GM19238 (cell line): ENCODE measurements at regions not wholly inside any gene's neighbourhood (a gene's known extent, or its start where the extent isn't known, plus 50 kb on each side); places are given as distances from the start of the nearest gene placed in this dataset.
"Not testable (repeated sequence)": the region's sequence is repeated elsewhere in the genome, so short reads cannot be mapped to it uniquely, and the experiment has no call there.

ENCODE experiments used
- DNase-seq: peaks from one replicate; pipeline ENCODE4 v3.0.0; 2011; ENCODE audit warnings: low spot score; ENCODE audit not compliant: insufficient read length

GRCh38 chr5:91668261-91668660 lies 285.1 kb upstream of the ARRDC3 start:
- no peak for DNase-seq

DNA sequence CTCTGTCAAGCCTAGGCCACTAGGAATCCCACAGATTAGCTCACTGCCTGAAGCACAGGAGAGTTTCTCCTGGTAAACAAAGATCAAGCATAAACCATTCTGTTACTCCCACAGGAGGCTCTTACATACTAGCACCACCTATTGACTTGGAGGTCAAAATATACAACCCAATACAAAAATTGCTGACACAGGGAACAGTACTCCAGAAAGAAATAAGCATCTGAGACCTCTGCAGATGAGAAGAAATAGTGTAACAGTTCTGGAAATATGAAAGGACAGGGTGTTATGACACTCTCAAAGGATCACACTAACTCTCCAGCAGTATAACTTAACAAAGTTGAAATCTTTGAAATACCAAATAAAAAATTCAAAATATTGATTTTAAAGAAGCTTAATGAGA lies 269.6 kb upstream of the ARRDC3 start:
- DNase-seq: no peak

- no peak for DNase-seq
Observed at GRCh38 chr5:91651704-91652103, 268.6 kb upstream of the ARRDC3 start.

- no peak for DNase-seq
Observed at GRCh38 chr5:91645347-91645746, 262.2 kb upstream of the ARRDC3 start.

- DNase-seq: no peak
Observed at GRCh38 chr5:91643797-91644196, 260.7 kb upstream of the ARRDC3 start.

GRCh38 chr5:91642581-91642980 lies 259.5 kb upstream of the ARRDC3 start:
- DNase-seq: no peak

- no peak for DNase-seq
Observed at GRCh38 chr5:91641730-91642350, 258.7 kb upstream of the ARRDC3 start.

DNA sequence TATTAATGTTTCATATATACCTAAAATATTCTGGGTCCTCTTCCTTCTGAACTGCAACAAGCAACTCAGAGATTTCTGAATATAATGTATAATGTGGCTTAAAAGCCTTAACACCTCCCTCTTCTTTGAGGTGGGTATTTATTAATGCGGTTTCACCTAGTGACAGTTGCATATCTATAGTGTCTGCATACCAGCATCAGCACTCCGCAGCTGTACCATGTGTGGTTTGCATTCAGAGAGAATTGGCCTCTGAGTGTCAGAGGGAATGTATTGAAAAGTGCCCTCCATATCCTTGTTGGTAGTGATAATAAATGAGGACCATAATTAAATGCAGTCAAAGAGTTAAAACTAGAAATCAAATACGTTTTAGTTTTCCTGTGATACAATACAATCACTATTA lies 256.6 kb upstream of the ARRDC3 start:
- DNase-seq: no peak

- DNase-seq: no peak
Observed at GRCh38 chr5:91638010-91638409, 254.9 kb upstream of the ARRDC3 start.

- DNase-seq: no peak
Observed at GRCh38 chr5:91635950-91636734, 253.0 kb upstream of the ARRDC3 start.

DNA sequence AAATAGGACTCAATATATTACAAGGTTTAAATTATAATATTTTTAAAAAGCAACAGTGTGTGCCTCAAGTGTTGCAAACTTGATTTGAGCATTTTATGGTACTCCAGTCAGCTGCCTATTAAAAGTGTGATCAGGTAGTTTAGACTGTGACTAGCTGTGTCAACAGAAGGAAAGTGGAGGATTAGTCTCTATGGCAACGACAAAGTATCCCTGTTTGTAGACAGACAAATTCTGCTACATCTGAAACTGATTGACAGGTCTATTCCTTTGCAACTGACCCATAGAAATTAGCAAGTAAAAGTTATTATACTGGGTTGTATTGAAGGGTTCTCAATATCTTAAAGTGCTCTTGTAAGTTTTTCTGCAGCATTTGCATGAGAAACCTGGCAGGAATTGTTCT lies 249.8 kb upstream of the ARRDC3 start:
- no peak for DNase-seq

GRCh38 chr5:91611746-91612145 lies 228.6 kb upstream of the ARRDC3 start:
- DNase-seq: no peak

- no peak for DNase-seq
Observed at GRCh38 chr5:91607675-91608074, 224.6 kb upstream of the ARRDC3 start.

GRCh38 chr5:91599863-91600262 lies 216.7 kb upstream of the ARRDC3 start:
- DNase-seq: no peak

DNA sequence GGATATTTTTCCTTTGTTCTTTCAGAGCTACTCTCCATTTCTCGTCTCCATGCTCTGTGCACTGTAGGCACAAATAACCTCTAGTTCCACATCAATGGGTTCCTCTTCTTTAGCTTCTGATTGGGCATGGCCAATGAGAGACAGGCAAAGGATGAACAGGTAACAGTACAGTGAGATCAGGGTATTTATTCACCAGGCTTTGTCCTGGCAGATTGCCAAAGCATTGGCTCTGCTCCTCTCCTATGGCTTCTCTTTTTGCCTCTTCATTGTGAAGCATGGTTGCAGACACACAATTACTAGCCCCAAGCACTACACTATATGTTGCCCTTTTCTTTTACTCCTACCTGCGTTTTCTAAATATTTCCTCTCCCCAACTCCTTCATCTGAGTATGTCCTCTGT lies 215.1 kb upstream of the ARRDC3 start:
- no peak for DNase-seq

DNA sequence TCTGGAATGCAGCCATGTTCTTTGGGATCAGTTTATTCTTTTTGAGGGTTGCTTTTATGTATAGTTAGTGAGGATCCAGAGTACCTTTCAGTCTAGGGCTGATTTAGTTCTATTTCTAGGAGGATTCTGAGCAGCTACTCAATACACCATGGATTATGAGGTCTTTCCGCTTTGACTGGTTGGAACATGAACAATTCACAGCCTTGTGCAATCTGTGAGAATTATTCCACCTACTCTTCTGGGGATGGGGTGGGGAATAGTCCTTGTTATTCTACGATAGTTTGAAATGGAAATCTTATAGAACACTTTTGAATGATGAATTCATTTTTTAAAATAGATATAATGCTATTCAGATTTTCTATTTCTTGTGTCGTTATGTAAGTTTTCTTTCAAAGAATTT lies 212.3 kb upstream of the ARRDC3 start:
- DNase-seq: no peak

GRCh38 chr5:91591076-91591475 lies 208.0 kb upstream of the ARRDC3 start:
- no peak for DNase-seq

DNA sequence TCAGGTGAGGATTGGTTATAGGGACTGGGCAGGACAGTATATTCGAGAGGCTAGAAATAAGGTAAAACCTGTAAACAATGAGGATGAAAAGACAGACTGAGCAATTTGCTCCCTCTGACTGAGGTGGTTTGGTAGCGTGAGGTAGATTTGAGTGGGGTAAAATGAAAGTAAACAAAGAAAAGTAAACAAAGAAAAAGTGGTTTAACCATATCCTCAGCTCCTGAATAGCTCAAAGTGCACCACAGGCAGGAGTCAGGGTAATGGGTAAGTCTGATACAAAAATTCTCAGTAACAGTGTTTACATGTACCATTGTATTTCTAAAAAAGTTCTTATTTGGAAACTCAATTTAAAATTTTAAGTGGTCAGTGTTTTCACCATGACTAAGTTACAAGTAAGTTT lies 203.1 kb upstream of the ARRDC3 start:
- no peak for DNase-seq

DNA sequence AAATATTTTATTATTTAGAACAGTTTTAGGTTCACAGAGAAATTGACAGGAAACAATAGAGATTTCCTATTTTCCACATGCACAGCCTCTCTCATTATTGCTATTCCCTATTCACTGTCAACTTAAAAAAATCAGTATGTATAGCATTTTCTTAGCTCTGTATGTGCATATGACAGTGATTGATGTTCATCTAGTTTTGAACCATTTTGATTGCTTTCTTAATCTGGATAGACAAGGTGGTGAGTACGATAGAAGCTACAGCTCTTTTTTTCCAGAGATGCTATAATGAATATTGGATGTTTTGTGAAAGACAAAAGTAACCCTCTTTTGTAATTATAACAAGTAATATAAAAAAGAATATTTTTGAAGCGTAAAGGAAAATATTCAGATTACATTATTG lies 201.2 kb upstream of the ARRDC3 start:
- no peak for DNase-seq

- not testable (repeated sequence) for DNase-seq
Observed at GRCh38 chr5:91566012-91566411, 182.9 kb upstream of the ARRDC3 start.

DNA sequence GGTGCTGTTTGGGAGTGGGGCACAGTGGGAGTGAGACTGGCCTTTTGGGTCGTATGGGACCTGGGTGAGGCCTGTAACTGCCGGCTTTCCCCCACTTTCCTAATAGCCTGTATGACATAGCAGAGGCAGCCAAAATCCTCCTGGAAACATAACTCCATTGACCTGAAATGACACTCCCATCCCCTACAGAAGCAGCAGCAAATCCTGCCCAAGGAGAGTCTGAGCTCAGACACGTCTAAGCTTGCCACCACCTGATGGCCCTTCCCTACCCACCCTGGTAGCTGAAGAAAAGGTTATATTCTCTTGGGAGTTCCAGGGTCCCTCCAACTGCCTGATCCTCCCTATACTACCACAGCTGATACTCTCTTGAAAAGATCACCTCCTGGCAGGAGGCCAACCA lies 179.8 kb upstream of the ARRDC3 start:
- no peak for DNase-seq

DNA sequence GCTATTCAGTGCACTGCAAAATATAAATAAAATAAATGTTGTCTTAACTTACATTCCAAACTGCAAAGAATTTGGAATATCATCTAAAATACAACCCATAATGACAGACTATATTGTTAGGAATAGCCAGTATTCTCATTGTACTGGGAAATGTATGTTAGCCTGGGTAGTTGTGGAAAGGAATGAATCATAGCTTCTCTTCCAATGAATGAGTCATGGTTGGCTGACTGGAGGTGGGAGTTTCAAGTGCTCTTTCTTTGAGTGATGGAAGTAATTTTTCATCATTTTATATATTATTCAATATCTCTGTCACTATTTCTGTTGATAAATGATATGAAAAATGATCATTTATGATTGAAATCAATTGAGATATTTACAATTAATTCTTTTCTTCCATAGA lies 158.6 kb upstream of the ARRDC3 start:
- no peak for DNase-seq

- no peak for DNase-seq
Observed at GRCh38 chr5:91538179-91538578, 155.1 kb upstream of the ARRDC3 start.
